ENCODE measurements at regions not wholly inside any gene's neighbourhood (a gene's known extent, or its start where the extent isn't known, plus 50 kb on each side); places are given as distances from the start of the nearest gene placed in this dataset.

- Histone ChIP-seq H3K9me3 (ENCODE audit: low read depth, low read length, poor library complexity, severe bottlenecking) (no peaks in the 10 kb centered on the region), H3K4me3 (ENCODE audit: low read depth, low read length, poor library complexity, severe bottlenecking) (no peak overlapping the region), H3K36me3 (ENCODE audit: insufficient read depth, low read length, poor library complexity, severe bottlenecking) (no peaks in the 10 kb centered on the region), H3K27ac (ENCODE audit: low read depth, low read length, poor library complexity, severe bottlenecking) (no peak overlapping the region), H3K4me1 (ENCODE audit: insufficient read depth, low read length, poor library complexity, severe bottlenecking) (no peaks in the 10 kb centered on the region), H3K27me3 (replicated peaks; ENCODE audit: insufficient read depth, low read depth, low read length, poor library complexity) (no peaks in the 10 kb centered on the region)
- ChIA-PET CTCF (no interaction called here), POLR2A (ENCODE audit: low non-redundant PET) (interaction anchor here (0.7 kb wide), 1 partner anchor 49 kb away, joined by 3 read pairs; no protein-coding TSS in a partner anchor)
- DNase-seq (ENCODE audit: low spot score): no peak
- TF ChIP-seq EZH2 (IDR thresholded peaks at IDR 0.05; ENCODE audit: borderline replicate concordance, low read depth, low read length, poor library complexity, severe bottlenecking): no peak
- TF ChIP-seq CTCF (conservative IDR thresholded peaks at IDR 0.05; ENCODE audit: low read depth, low read length): no peak
- no TSS peak for BruUV-seq (replicated peaks)
- intact Hi-C loops (cut with micrococcal nuclease; ENCODE audit: unreplicated experiment): no loop called here
Observed at GRCh38 chr4:154004507-154005170, 215.8 kb upstream of the SFRP2 start.

GRCh38 chr4:154004016-154004415 is 215.1 kb upstream of the SFRP2 start:
- Histone ChIP-seq H3K36me3 (ENCODE audit: insufficient read depth, low read length, poor library complexity, severe bottlenecking) (no peaks in the 10 kb centered on the region), H3K27me3 (replicated peaks; ENCODE audit: insufficient read depth, low read depth, low read length, poor library complexity) (no peaks in the 10 kb centered on the region), H3K27ac (ENCODE audit: low read depth, low read length, poor library complexity, severe bottlenecking) (no peak overlapping the region), H3K4me3 (ENCODE audit: low read depth, low read length, poor library complexity, severe bottlenecking) (no peak overlapping the region), H3K4me1 (ENCODE audit: insufficient read depth, low read length, poor library complexity, severe bottlenecking) (no peaks in the 10 kb centered on the region), H3K9me3 (ENCODE audit: low read depth, low read length, poor library complexity, severe bottlenecking) (no peaks in the 10 kb centered on the region)
- BruUV-seq (replicated peaks): no TSS peak
- ChIA-PET POLR2A (ENCODE audit: low non-redundant PET) (interaction anchor here (0.7 kb wide), 1 partner anchor 50 kb away, joined by 3 read pairs; no protein-coding TSS in a partner anchor), CTCF (no interaction called here)
- TF ChIP-seq EZH2 (IDR thresholded peaks at IDR 0.05; ENCODE audit: borderline replicate concordance, low read depth, low read length, poor library complexity, severe bottlenecking) (no peak), CTCF (conservative IDR thresholded peaks at IDR 0.05; ENCODE audit: low read depth, low read length) (no peak)
- intact Hi-C loops (cut with micrococcal nuclease; ENCODE audit: unreplicated experiment): no loop called here
- DNase-seq (ENCODE audit: low spot score): no peak

- ChIA-PET CTCF (no interaction called here), POLR2A (ENCODE audit: low non-redundant PET) (no interaction called here)
- Histone ChIP-seq H3K9me3 (ENCODE audit: low read depth, low read length, poor library complexity, severe bottlenecking) (no peaks in the 10 kb centered on the region), H3K4me3 (ENCODE audit: low read depth, low read length, poor library complexity, severe bottlenecking) (no peak overlapping the region), H3K36me3 (ENCODE audit: insufficient read depth, low read length, poor library complexity, severe bottlenecking) (no peaks in the 10 kb centered on the region), H3K27me3 (replicated peaks; ENCODE audit: insufficient read depth, low read depth, low read length, poor library complexity) (no peaks in the 10 kb centered on the region), H3K4me1 (ENCODE audit: insufficient read depth, low read length, poor library complexity, severe bottlenecking) (no peaks in the 10 kb centered on the region), H3K27ac (ENCODE audit: low read depth, low read length, poor library complexity, severe bottlenecking) (no peak overlapping the region)
- TF ChIP-seq EZH2 (IDR thresholded peaks at IDR 0.05; ENCODE audit: borderline replicate concordance, low read depth, low read length, poor library complexity, severe bottlenecking) (no peak), CTCF (conservative IDR thresholded peaks at IDR 0.05; ENCODE audit: low read depth, low read length) (no peak)
- DNase-seq (ENCODE audit: low spot score): no peak
- no TSS peak for BruUV-seq (replicated peaks)
- intact Hi-C loops (cut with micrococcal nuclease; ENCODE audit: unreplicated experiment): no loop called here
Observed at GRCh38 chr4:154003378-154003777, 214.5 kb upstream of the SFRP2 start.
